HEK293T (cell line): ENCODE measurements at regions not wholly inside any gene's neighbourhood (a gene's known extent, or its start where the extent isn't known, plus 50 kb on each side); places are given as distances from the start of the nearest gene placed in this dataset.
"Not testable (repeated sequence)": the region's sequence is repeated elsewhere in the genome, so short reads cannot be mapped to it uniquely, and the experiment has no call there.

Experiments used
- CTCF ChIA-PET: fragments of 350-600 bp; formaldehyde crosslinking; extraction: SDS; loops from one replicate; lab custom pipeline; 2021; ENCODE audit warnings: antibody characterized with exemption, inconsistent platforms; lab: Yijun Ruan, JAX
- POLR2A ChIA-PET: fragments of 350-600 bp; formaldehyde crosslinking; extraction: SDS; loops from one replicate; lab custom pipeline; 2020; ENCODE audit warnings: antibody characterized with exemption, inconsistent platforms; lab: Yijun Ruan, JAX
- DNase-seq: peaks from one replicate; pipeline ENCODE4 v3.0.0; 2012; ENCODE audit warnings: mixed read lengths; ENCODE audit errors: extremely low spot score
- ARNT ChIP-seq: fragments of 450-650 bp; IDR thresholded peaks from 2 replicates; pipeline ENCODE4 v1.6.1; 2017; ENCODE audit warnings: mild to moderate bottlenecking
- BHLHE40 ChIP-seq: fragments of 450-650 bp; IDR thresholded peaks from 2 replicates; pipeline ENCODE4 v1.6.1; 2016; ENCODE audit warnings: mild to moderate bottlenecking, moderate library complexity, borderline replicate concordance
- CTBP1 ChIP-seq: fragments of 450-650 bp; IDR thresholded peaks from 2 replicates; pipeline ENCODE4 v1.6.1; 2016; ENCODE audit warnings: borderline replicate concordance
- ELF4 ChIP-seq: fragments of 450-650 bp; IDR thresholded peaks from 2 replicates; pipeline ENCODE4 v1.6.1; 2017; ENCODE audit warnings: antibody characterized with exemption
- FOXA1 ChIP-seq: fragments of 450-650 bp; IDR thresholded peaks from 2 replicates; pipeline ENCODE4 v1.6.1; 2016; ENCODE audit warnings: mild to moderate bottlenecking
- FOXK2 ChIP-seq: fragments of 450-650 bp; IDR thresholded peaks from 2 replicates; pipeline ENCODE4 v1.6.1; 2016; ENCODE audit warnings: mild to moderate bottlenecking
- FOXM1 ChIP-seq: fragments of 450-650 bp; IDR thresholded peaks from 2 replicates; pipeline ENCODE4 v1.6.1; 2017; ENCODE audit warnings: mild to moderate bottlenecking, borderline replicate concordance
- HDGF ChIP-seq: fragments of 450-650 bp; IDR thresholded peaks from 2 replicates; pipeline ENCODE4 v1.6.1; 2017; ENCODE audit warnings: antibody characterized with exemption, borderline replicate concordance
- L3MBTL2 ChIP-seq: fragments of 450-650 bp; conservative IDR thresholded peaks from 2 replicates; pipeline ENCODE4 v1.6.1; 2016; ENCODE audit warnings: mild to moderate bottlenecking
- LEF1 ChIP-seq: fragments of 450-650 bp; IDR thresholded peaks from 2 replicates; pipeline ENCODE4 v1.6.1; 2017; ENCODE audit warnings: mild to moderate bottlenecking, borderline replicate concordance
- NFRKB ChIP-seq: fragments of 450-650 bp; IDR thresholded peaks from 2 replicates; pipeline ENCODE4 v1.6.1; 2016; ENCODE audit warnings: mild to moderate bottlenecking, moderate library complexity
- PKNOX1 ChIP-seq: fragments of 450-650 bp; IDR thresholded peaks from 2 replicates; pipeline ENCODE4 v1.6.1; 2016
- SP1 ChIP-seq: fragments of 450-650 bp; IDR thresholded peaks from 2 replicates; pipeline ENCODE4 v1.6.1; 2017
- SUZ12 ChIP-seq: fragments of 450-650 bp; IDR thresholded peaks from 2 replicates; pipeline ENCODE4 v1.6.1; 2016; ENCODE audit warnings: mild to moderate bottlenecking
- TARDBP ChIP-seq: fragments of 450-650 bp; IDR thresholded peaks from 2 replicates; pipeline ENCODE4 v1.6.1; 2016
- ZNF384 ChIP-seq: fragments of 450-650 bp; IDR thresholded peaks from 2 replicates; pipeline ENCODE4 v1.6.1; 2016

GRCh38 chr2:16738361-16739225, 73.0 kb upstream of the CYRIA start:
- CTCF ChIA-PET = no interaction called here
- DNase-seq = no peak
- POLR2A ChIA-PET = no interaction called here

GRCh38 chr2:16737812-16738211, 72.2 kb upstream of the CYRIA start:
- ChIA-PET POLR2A (no interaction called here), CTCF (no interaction called here)
- no peak for DNase-seq
- TF ChIP-seq CTBP1 = no peak

More at GRCh38 chr2:16738361-16739225, 73.0 kb upstream of the CYRIA start:
- no peak for TF ChIP-seq L3MBTL2
- TF ChIP-seq SP1 = no peak
- TF ChIP-seq FOXM1 = no peak
- TF ChIP-seq FOXA1 = no peak
- TF ChIP-seq CTBP1 = no peak
- TF ChIP-seq ELF4 = no peak

GRCh38 chr2:16736633-16737032, 71.0 kb upstream of the CYRIA start:
- POLR2A ChIA-PET = no interaction called here
- DNase-seq = no peak
- CTCF ChIA-PET = no interaction called here
- TF ChIP-seq FOXM1 = no peak
- no peak for TF ChIP-seq FOXK2
- TF ChIP-seq SP1 = no peak
- TF ChIP-seq FOXA1 = no peak
- TF ChIP-seq BHLHE40 = no peak
- TF ChIP-seq SUZ12 = no peak
- TF ChIP-seq ARNT = no peak
- no peak for TF ChIP-seq TARDBP
- no peak for TF ChIP-seq L3MBTL2
- no peak for TF ChIP-seq ZNF384
- no peak for TF ChIP-seq NFRKB
- no peak for TF ChIP-seq HDGF
- TF ChIP-seq LEF1 = no peak
- TF ChIP-seq PKNOX1 = no peak
- TF ChIP-seq ELF4 = no peak
- TF ChIP-seq CTBP1 = no peak

GRCh38 chr2:16729335-16729734, 63.7 kb upstream of the CYRIA start:
- ChIA-PET POLR2A (no interaction called here), CTCF (no interaction called here)
- no peak for DNase-seq
- TF ChIP-seq LEF1 (no peak), BHLHE40 (no peak)

GRCh38 chr2:16728351-16729136, 62.9 kb upstream of the CYRIA start:
- DNase-seq = no peak
- CTCF ChIA-PET = no interaction called here
- TF ChIP-seq LEF1 (no peak), SUZ12 (no peak), ELF4 (no peak), HDGF (no peak), TARDBP (no peak), ARNT (no peak), FOXA1 (no peak), FOXK2 (no peak), CTBP1 (no peak), NFRKB (no peak), PKNOX1 (no peak), ZNF384 (no peak), L3MBTL2 (no peak), SP1 (no peak)
- POLR2A ChIA-PET = no interaction called here

GRCh38 chr2:16727849-16728248, 62.2 kb upstream of the CYRIA start:
- DNase-seq, CTCF ChIA-PET, POLR2A ChIA-PET: not testable (repeated sequence)

- POLR2A ChIA-PET = no interaction called here
- TF ChIP-seq FOXK2 = no peak
- no peak for TF ChIP-seq CTBP1
- TF ChIP-seq ELF4 = no peak
- CTCF ChIA-PET = no interaction called here
- DNase-seq = no peak
Observed at GRCh38 chr2:16727256-16727655, 61.6 kb upstream of the CYRIA start.
